ENCODE measurements at regions not wholly inside any gene's neighbourhood (a gene's known extent, or its start where the extent isn't known, plus 50 kb on each side); places are given as distances from the start of the nearest gene placed in this dataset.
"Not testable (repeated sequence)": the region's sequence is repeated elsewhere in the genome, so short reads cannot be mapped to it uniquely, and the experiment has no call there.

GRCh38 chr1:164021813-164022212 lies 537.2 kb upstream of the PBX1 start:
- no peak for DNase-seq

- no peak for DNase-seq
These were observed 525.2 kb upstream of the PBX1 start for GRCh38 chr1:164033782-164034181.

GRCh38 chr1:164040754-164041153 lies 518.2 kb upstream of the PBX1 start:
- DNase-seq = no peak

- DNase-seq = no peak
These were observed 507.2 kb upstream of the PBX1 start for GRCh38 chr1:164051782-164052181.

GRCh38 chr1:164054331-164054730 lies 504.7 kb upstream of the PBX1 start:
- no peak for DNase-seq

- no peak for DNase-seq
These were observed 500.8 kb upstream of the PBX1 start for GRCh38 chr1:164058198-164058597.

- no peak for DNase-seq
These were observed 497.5 kb upstream of the PBX1 start for GRCh38 chr1:164061528-164061927.

GRCh38 chr1:164064501-164064900 lies 494.5 kb upstream of the PBX1 start:
- DNase-seq = no peak

- no peak for DNase-seq
These were observed 487.7 kb upstream of the PBX1 start for GRCh38 chr1:164071288-164071687.

- DNase-seq = no peak
These were observed 472.2 kb upstream of the PBX1 start for GRCh38 chr1:164086832-164087231.

GRCh38 chr1:164087906-164088453 lies 471.0 kb upstream of the PBX1 start:
- no peak for DNase-seq

- no peak for DNase-seq
These were observed 466.2 kb upstream of the PBX1 start for GRCh38 chr1:164092603-164093353.

- DNase-seq = no peak
These were observed 465.4 kb upstream of the PBX1 start for GRCh38 chr1:164093543-164093942.

GRCh38 chr1:164101802-164102201 lies 457.2 kb upstream of the PBX1 start:
- no peak for DNase-seq

GRCh38 chr1:164131949-164132348 lies 427.0 kb upstream of the PBX1 start:
- DNase-seq = no peak

- peak in 1 of 2 experiments; percentile 37 for DNase-seq
These were observed 421.6 kb upstream of the PBX1 start for GRCh38 chr1:164137273-164137925.

GRCh38 chr1:164141797-164142196 lies 417.2 kb upstream of the PBX1 start:
- DNase-seq = no peak

GRCh38 chr1:164154622-164155021 lies 404.4 kb upstream of the PBX1 start:
- no peak for DNase-seq

GRCh38 chr1:164155347-164155746 lies 403.6 kb upstream of the PBX1 start:
- no peak for DNase-seq

GRCh38 chr1:164163289-164163849 lies 395.6 kb upstream of the PBX1 start:
- no peak for DNase-seq

- no peak for DNase-seq
These were observed 393.5 kb upstream of the PBX1 start for GRCh38 chr1:164165466-164165865.

- not testable (repeated sequence) for DNase-seq
These were observed 392.5 kb upstream of the PBX1 start for GRCh38 chr1:164166454-164166853.

GRCh38 chr1:164177118-164177517 lies 381.9 kb upstream of the PBX1 start:
- DNase-seq = no peak

GRCh38 chr1:164180824-164181223 lies 378.2 kb upstream of the PBX1 start:
- DNase-seq = no peak
